Tongue (tissue), 1 donor: ENCODE measurements at regions not wholly inside any gene's neighbourhood (a gene's known extent, or its start where the extent isn't known, plus 50 kb on each side); places are given as distances from the start of the nearest gene placed in this dataset.
A peak's percentile ranks its signal among the peaks of the same experiment; 100 is the strongest.

Experiments used
- DNase-seq: peaks from one replicate; pipeline ENCODE4 v3.0.0-alpha.2; 2015

DNA sequence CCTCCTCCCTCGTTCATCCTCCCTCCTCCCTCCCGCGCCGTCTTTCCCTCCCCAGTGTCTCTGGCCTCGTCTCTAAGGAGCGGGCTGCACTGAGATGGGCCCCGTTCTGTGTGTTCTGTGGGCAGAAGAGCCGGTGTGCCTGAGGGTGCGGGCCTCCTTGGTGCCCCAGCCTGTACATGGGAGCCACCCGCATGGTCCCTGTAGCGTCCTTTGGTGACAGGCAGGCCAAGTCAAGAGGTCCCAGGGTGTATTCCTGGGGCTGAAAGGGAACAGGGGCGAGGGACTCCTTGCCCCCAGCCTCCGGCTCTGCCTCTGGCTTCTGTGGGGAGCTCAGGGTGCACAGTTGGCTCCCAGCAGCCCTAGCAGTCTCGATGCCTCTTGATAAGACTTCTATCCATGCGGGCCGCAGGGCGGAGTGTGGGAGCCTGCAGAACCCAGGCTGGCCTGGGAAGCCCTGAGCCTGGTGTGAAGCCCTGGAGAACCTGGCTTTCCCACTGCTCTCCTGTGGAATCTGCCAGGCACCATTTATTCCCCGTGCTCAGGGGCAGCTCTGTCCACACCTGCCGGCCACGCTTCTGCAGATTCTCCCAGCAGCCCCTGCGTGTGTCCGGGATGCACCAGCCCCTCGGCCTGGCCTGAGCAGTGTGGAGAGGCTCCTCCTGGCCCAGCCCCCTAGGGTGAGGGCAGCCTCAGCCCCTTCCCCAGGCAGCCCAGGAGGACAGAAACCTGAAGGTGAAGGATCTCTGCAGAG, 181.3 kb downstream of the KIF26A start:
- DNase-seq = no peak

DNA sequence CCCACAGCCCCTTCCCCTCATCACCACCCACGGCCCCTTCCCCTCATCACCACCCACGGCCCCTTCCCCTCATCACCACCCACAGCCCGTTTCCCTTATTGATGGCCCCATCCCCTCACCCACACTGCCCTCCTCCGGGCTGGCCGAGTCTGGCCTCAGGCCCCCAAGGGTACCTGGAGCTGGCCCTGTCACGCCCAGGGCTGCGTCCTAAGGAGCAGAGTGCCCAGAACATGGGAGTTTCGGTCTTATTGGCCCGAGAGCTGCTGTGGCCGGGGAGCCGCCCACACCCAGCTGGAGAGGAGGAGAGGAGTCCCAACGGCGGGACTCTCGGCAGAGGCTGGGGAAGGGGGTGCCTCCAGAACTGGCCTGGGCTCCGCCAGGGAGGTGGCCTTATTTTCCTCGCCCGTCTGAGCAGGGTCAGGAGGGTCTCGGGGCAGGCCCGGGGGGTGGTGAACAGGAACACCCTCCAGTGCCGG, 182.3 kb downstream of the KIF26A start:
- no peak for DNase-seq

DNA sequence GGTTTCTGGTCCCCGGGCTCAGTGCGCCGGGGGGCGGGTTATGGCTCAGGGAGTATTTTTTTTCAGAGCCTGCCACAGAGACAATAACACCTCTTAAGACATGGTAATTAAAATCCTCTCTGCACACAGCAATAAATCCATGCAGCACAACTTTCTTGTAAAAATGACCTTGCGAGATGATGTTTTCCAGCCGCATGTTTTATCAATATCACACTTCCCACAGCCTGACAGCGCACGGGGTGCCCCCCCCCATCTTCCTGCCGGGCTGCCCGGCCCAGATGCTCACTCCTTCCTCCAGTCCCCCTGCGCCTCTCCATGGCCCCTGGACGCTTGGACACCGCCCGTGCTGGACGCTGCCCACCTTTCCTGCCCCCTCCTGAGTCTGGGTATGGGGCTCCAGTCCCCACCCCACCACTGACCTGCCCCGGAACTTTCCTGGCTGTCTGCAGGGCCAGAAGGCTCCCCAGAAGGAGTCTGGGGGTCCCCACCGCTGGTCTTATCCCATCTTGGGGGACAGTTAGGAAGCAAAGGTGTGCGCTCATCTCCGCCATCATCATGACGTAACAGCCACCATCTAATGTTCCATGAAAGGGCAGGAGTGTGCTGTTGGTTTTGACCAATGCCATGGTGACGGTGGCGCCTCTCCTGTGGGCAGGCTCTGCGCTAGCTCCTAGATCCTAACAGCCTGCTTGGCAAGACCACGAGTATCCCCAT, 182.9 kb downstream of the KIF26A start:
- no peak for DNase-seq

- no peak for DNase-seq
Observed at GRCh38 chr14:104321802-104322130, 183.4 kb downstream of the KIF26A start.

GRCh38 chr14:104322531-104323366, 184.4 kb downstream of the KIF26A start:
- DNase-seq = peak; percentile 43

- no peak for DNase-seq
Observed at GRCh38 chr14:104323551-104324175, 185.3 kb downstream of the KIF26A start.

GRCh38 chr14:104326848-104327247, 188.5 kb downstream of the KIF26A start:
- DNase-seq = peak; percentile 5

- no peak for DNase-seq
Observed at GRCh38 chr14:104328607-104329006, 190.2 kb downstream of the KIF26A start.

DNA sequence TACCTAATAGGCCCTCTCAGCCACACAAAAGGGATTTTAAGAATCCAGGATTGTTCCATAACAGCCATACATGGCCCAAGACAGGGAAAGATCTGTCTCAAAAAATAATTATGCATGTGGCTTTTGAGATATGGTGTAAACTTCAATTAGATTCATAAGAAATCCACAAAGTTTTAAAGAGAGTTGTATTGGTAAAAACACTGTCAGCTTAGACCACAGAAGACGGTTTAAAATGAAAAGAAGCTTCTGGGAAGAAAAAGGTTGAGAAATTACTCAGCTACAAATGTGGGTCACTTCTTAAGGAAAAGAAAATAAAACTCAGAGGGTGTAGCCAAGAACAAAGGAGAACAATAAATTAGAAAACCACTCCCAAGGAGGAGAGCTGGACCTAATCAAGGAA, 191.4 kb downstream of the KIF26A start:
- DNase-seq = no peak

DNA sequence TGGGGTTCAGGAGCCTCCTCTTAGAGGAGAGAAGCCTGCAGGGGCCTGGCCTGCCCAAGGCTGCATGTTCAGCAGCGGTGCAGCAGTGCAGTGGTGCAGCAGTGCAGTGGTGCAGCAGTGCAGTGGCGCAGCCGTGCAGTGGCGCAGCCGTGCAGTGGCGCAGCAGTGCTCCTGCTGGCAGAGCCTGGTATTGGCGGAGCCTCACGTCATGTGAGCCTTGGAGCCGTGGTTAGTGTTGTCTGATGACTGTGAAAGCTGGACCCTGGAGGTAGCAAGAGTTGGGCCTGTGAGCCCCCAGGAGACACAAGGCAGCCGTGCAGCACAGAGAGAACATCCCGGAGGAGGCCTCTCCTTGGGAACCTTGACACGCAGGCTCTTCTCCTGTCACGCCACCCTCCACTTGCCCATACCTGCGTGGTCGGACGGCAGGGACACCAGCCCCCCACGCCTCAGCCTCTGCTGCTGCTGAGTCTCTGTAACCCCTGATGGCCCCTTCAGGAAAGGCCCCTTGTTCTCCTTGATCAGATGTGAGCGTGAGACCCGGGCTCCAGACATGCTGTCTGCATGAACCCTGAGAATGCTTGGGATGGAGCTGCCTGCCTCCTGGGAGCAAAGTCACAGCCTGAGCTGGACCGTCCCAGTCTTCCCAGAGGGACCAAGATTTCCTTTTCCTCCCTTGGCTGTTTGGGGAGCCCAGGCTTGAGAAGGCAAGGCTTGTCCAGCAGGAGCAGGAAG, 193.7 kb downstream of the KIF26A start:
- DNase-seq = no peak

GRCh38 chr14:104332634-104333270, 194.4 kb downstream of the KIF26A start:
- no peak for DNase-seq

GRCh38 chr14:104333646-104334423, 195.4 kb downstream of the KIF26A start:
- no peak for DNase-seq

DNA sequence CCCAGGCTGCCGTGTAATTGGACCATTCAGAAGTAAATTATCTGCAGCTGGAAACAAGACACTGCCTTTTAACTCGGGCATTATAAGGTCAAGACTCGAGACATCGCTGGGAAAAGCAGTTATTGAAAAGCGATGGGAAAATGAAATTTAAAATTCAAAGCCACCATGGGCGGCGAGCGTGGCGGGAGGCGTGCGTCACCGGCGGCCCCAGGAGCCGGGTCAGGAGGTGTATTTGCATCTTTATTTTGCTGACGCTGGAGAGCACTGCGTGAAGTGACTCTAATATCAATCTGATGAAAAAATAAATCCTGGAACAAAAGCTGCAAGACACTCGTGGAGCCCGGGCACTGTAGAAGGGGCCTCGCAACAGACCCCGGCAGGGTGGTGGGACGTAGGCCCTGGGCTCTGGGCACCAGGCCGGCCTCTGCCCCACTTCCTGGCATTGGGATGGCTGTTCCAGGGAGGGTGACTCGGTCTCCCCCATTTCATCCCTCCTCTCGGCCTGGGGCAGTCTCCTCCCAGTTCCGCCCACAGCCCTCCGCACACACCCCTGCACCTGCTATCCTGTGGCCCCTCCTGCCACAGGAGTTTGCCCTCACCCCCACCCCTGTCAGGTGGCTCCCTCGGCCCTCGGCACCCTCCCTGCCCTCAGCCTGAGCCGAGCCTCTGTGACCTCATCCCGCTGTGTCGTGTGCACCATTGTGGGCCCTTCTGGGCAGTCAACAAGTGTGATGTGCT, 196.2 kb downstream of the KIF26A start:
- DNase-seq = no peak

- DNase-seq = no peak
Observed at GRCh38 chr14:104335176-104335575, 196.8 kb downstream of the KIF26A start.

DNA sequence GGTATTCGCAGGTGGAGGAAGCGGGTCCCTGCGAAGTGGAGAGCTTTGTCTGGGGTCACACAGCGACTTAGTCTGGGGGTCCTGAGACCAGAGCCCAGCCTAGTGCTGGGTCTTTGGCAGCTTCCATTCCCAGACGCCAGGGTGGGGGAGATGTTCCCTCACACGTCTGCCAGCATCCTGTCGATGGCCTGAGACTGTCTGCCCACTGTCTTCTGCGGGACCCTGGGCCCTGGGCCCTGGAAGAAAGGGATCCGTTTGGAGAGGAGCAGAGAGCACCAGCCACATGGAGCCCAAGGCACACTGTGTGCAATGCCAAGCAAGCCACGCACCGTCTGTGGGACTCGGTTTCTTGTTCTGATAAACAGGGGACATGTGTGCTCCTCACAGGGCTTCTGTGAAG, 197.2 kb downstream of the KIF26A start:
- DNase-seq = no peak

DNA sequence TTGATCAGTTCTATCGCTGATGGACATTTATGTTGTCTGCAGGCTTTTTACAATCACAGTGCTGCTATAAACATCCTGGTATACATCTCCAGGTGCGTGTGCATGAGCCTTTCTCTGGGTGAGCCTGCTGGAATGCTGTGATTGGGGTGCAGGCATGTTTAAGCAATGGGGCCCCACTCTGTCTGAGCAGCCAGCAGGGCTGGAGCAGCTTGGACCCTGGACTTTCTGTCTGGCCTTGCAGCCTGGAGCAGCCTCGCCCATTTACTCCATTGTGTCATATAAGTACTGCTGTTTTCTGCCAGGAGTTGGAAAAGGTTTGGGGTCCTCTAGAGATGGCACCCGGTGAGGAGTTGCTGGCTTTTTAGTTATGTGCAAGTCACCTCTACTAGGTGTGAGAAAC, 199.0 kb downstream of the KIF26A start:
- DNase-seq = no peak

GRCh38 chr14:104339361-104339760, 201.0 kb downstream of the KIF26A start:
- DNase-seq = no peak

- no peak for DNase-seq
Observed at GRCh38 chr14:104339829-104340228, 201.4 kb downstream of the KIF26A start.

DNA sequence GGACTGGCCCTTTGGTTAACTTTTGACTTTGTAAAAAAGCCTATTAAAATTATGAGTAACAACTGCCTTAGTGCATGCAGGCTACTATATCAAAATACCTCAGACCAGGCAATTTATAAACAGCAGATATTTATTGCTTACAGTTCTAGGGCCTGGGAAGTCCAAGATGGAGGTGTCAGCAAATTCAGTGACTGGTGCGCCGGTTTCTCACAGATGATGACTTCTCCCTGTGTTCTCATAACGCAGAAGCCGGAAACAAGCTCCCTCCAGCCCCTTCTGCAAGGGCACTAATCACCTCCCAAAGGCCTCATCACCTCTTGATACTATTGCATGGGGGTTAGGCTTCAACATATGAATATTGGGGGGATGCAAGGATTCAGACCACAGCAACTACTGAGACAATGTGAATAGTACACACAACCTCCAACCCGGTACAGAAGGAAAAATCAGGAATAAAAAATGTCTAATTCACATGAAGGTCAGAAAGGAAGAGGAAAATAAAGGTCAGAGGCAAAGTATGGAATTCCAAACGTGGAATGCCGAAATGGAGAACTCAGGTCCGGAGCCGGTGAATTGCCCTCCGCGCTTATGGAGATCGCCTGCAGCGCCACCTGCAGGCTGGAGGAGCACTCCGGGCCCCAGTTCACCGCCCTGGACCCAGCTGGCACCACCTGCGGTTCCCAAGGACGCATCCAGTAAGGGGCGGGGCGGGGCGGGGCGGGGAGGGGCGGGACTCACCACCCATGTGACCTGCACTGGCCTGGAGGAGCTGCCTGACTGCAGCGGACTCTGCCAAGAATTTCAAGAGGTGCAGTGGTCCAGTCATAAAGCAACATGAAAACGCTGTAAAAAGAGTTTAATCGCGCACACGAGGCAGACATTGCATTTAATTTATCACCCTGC, 203.4 kb downstream of the KIF26A start:
- DNase-seq = peak; percentile 48
